Mesodermal cell (in vitro differentiated cells): ENCODE measurements at regions not wholly inside any gene's neighbourhood (a gene's known extent, or its start where the extent isn't known, plus 50 kb on each side); places are given as distances from the start of the nearest gene placed in this dataset.

Experiments used
- H3K27ac ChIP-seq: 2 replicates; pipeline ENCODE4 v1.7.0; 2013; ENCODE audit warnings: mild to moderate bottlenecking, low read depth, low read length, moderate library complexity; ENCODE audit not compliant: severe bottlenecking
- H3K36me3 ChIP-seq: 2 replicates; pipeline ENCODE4 v1.7.1; 2013; ENCODE audit warnings: mild to moderate bottlenecking, low read length, moderate library complexity; ENCODE audit not compliant: control insufficient read depth, insufficient read depth
- H3K4me1 ChIP-seq: one replicate; pipeline ENCODE4 v1.7.1; 2013; ENCODE audit warnings: mild to moderate bottlenecking, low read length; ENCODE audit not compliant: insufficient read depth, control insufficient read depth, poor library complexity, severe bottlenecking
- H3K4me3 ChIP-seq: 2 replicates; pipeline ENCODE4 v1.7.0; 2013; ENCODE audit warnings: low read length, control low read depth, mild to moderate bottlenecking; ENCODE audit not compliant: insufficient read depth, poor library complexity, severe bottlenecking; ENCODE audit errors: extremely low read depth
- H3K9me3 ChIP-seq: 2 replicates; pipeline ENCODE4 v1.7.1; 2013; ENCODE audit warnings: mild to moderate bottlenecking, low read length, moderate library complexity; ENCODE audit not compliant: control insufficient read depth
- WGBS, 2 experiments: methylation state at CpG; one replicate each; pipeline ENCODE4 v1.1.5; 2013; ENCODE audit warnings: missing lambda C conversion rate in 2 of 2; ENCODE audit not compliant: insufficient coverage in 2 of 2; 5-methylcytosine and 5-hydroxymethylcytosine counted together

DNA sequence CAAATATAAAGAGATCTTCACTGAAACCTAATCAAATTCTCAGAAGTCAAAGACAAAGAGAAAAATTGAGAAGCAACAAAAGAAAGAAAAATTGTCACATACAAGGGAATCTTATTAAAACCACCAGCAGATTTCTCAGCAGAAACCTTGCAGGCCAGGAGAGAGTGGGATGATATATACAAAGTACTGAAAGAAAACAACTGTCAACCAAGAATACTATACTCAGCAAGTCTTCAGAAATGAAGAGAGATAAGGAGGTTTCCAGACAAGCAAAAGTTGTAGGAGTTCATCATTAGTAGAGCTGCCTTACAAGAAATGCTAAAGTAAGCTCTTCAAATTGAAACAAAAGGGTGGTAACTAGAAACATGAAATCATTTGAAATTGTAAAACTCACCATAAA, 345.6 kb downstream of the MAFB start:
- H3K27ac ChIP-seq = no peak overlapping the region
- H3K36me3 ChIP-seq = no peaks in the 10 kb centered on the region
- H3K4me3 ChIP-seq = no peak overlapping the region

DNA sequence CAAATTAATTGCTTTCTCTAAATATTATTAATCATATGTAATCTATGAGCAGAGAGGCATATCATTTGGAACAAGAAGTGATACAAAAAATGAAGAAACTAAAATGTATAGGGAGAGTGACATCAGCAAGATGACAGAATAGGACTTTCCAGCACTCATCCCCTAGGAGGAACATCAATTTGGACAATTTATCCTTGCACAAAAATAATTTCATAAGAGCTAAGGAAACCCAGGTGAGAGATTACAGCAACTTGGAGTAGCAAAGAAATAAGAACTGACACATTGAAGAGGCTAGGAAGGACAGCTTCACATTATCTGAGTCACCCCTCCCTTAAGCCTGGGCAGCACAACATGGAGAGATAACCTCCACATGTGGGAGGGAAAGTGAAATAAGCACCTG, 347.5 kb downstream of the MAFB start:
- H3K4me3 ChIP-seq = no peak overlapping the region
- H3K4me1 ChIP-seq = no peaks in the 10 kb centered on the region
- H3K27ac ChIP-seq = no peak overlapping the region
- no peaks in the 10 kb centered on the region for H3K36me3 ChIP-seq
- peaks cover 6% of the 10 kb centered on the region for H3K9me3 ChIP-seq

More for the DNA sequence above, 345.6 kb downstream of the MAFB start:
- no peaks in the 10 kb centered on the region for H3K4me1 ChIP-seq
- peaks cover 6% of the 10 kb centered on the region for H3K9me3 ChIP-seq

DNA sequence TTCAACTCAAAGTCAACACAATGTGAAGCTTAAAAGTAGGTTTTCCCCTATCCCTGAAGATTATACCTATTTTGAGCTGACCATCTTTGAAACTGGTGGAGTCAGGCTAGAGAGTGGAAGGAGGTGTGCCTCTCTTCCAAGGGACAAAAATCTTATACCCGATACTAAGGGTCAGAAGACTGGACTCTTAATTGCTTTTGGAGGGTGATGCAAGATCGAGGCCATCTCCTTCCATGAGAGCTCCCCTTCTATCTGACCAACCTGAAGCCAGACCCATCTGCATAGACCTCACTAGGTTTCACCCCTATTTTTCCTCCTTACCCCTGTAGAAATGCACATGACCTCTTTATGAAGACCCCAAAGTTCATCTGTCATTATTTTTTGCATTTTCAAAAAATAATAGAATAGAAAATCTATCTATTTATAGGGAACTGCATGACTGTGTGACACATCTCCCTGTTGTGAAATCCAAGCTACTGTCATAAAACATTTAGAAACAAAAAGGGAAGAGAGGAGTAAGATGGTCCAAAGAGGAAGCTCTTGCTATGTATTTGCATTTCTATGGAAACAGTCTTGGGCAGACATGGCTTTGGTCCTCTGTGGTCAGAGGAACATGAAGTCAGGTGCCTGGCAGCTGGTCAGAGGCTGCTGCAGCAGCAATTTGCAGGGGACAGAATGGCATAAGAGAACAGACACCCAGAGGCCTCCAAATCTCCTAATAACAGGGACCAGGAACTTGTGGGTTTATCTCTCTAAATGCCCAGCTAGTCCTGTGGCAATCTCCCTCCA, 349.2 kb downstream of the MAFB start:
- H3K27ac ChIP-seq = no peak overlapping the region
- 80% methylated on average over 1 of the region's 2 CpGs; no CpG with 5 or more reads in 1 of the 2 experiments for WGBS, 2 experiments
- peaks cover 6% of the 10 kb centered on the region for H3K9me3 ChIP-seq
- H3K4me3 ChIP-seq = no peak overlapping the region
- H3K36me3 ChIP-seq = no peaks in the 10 kb centered on the region
- no peaks in the 10 kb centered on the region for H3K4me1 ChIP-seq

GRCh38 chr20:40336533-40336932, 352.5 kb downstream of the MAFB start:
- H3K4me3 ChIP-seq = no peak overlapping the region
- H3K4me1 ChIP-seq = no peaks in the 10 kb centered on the region
- no peaks in the 10 kb centered on the region for H3K9me3 ChIP-seq
- WGBS, 2 experiments = 80 to 100% methylated on average over 1 of the region's 1 CpG
- H3K27ac ChIP-seq = no peak overlapping the region
- H3K36me3 ChIP-seq = no peaks in the 10 kb centered on the region

GRCh38 chr20:40335901-40336351, 353.1 kb downstream of the MAFB start:
- WGBS, 2 experiments = 74 to 79% methylated on average over 1 to 2 of the region's 3 CpGs
- Histone ChIP-seq H3K27ac (no peak overlapping the region), H3K9me3 (no peaks in the 10 kb centered on the region), H3K36me3 (no peaks in the 10 kb centered on the region), H3K4me1 (no peaks in the 10 kb centered on the region), H3K4me3 (no peak overlapping the region)

- Histone ChIP-seq H3K4me3 (no peak overlapping the region), H3K27ac (no peak overlapping the region), H3K9me3 (no peaks in the 10 kb centered on the region), H3K4me1 (no peaks in the 10 kb centered on the region), H3K36me3 (no peaks in the 10 kb centered on the region)
- WGBS, 2 experiments = 86% methylated on average over 1 of the region's 6 CpGs; no CpG with 5 or more reads in 1 of the 2 experiments
Measured at GRCh38 chr20:40335437-40335836, 353.6 kb downstream of the MAFB start.

DNA sequence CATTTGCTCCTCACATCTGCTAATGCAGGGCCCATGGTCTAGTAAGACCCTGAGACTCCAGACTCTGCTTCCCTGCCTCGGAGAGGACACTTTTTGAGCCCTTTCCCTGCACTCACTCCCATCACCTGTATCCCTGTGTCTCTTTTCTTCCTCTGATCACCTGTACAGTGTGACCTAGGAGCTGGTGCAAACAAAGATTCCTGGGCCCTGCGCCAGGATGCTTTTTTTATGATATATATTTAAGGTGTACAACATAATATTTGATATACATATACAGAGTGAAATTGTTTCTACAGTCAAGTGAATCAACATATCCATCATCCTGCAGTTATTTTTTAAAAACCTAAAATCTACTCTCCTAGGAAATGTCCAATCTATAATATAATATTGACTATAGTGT, 355.4 kb downstream of the MAFB start:
- Histone ChIP-seq H3K36me3 (no peaks in the 10 kb centered on the region), H3K9me3 (no peaks in the 10 kb centered on the region), H3K4me1 (no peaks in the 10 kb centered on the region), H3K4me3 (no peak overlapping the region), H3K27ac (no peak overlapping the region)
- WGBS, 2 experiments = 82 to 88% methylated on average over 1 of the region's 2 CpGs

DNA sequence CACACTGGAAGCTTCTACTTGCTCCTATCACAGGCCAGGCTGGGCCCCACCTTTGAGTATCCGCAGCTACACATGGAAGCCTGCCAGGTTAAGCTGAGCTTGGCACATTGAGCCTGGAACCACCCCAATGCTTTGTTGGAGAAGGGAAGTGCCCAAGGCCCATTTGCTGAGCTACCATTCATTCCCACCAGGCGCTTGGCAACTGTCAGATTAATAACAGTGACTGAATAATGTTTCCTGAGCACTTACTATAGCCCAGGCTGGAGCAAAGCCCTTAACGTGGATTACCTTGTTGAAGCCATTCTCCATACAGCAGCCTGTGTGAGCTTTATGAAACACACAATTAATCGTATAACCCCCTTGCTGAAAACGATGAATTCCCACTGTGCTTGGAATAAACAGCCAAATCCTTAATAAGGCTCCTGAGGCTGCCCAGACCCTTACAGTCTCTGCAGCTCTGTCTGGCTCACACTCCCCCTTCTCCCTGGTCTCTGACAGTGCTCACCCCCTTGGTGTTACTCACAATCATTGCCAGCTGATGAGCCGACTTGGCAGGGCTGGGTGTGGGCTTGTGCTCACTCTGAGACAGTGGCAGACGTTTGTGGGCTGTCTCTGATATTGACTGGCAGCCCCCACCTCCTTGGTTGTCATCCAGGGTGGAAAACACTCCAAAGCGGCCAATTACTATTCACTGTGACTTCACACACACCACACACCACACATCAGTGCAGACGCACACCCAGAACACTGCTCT, 357.1 kb downstream of the MAFB start:
- Histone ChIP-seq H3K4me1 (no peaks in the 10 kb centered on the region), H3K4me3 (no peak overlapping the region), H3K27ac (no peak overlapping the region), H3K9me3 (no peaks in the 10 kb centered on the region), H3K36me3 (no peaks in the 10 kb centered on the region)
- 84 to 95% methylated on average over 7 of the region's 9 CpGs for WGBS, 2 experiments

- Histone ChIP-seq H3K4me1 (no peaks in the 10 kb centered on the region), H3K9me3 (no peaks in the 10 kb centered on the region), H3K27ac (no peak overlapping the region), H3K36me3 (no peaks in the 10 kb centered on the region), H3K4me3 (no peak overlapping the region)
- WGBS, 2 experiments = 80 to 89% methylated on average over 3 of the region's 3 CpGs
Measured at GRCh38 chr20:40331249-40331648, 357.8 kb downstream of the MAFB start.

DNA sequence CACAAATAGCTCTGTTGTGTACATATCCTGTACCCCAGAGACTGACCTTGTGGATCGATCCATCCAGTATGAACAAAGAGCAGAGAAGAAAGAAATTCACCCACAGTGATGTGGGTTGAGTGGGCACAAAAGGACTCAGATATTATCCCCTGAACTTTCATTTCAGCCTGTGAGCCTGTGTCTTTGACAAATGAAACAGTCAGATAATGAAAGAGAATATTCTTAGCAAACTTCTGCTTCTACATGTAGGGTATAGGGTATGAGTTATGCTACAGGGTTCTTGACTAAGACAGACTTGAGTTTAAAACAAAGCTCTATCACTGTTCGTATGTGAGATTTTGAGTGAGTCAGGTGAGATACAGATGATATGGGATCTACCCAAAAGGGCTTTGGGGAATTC, 359.7 kb downstream of the MAFB start:
- Histone ChIP-seq H3K4me3 (no peak overlapping the region), H3K9me3 (no peaks in the 10 kb centered on the region), H3K4me1 (no peaks in the 10 kb centered on the region), H3K36me3 (no peaks in the 10 kb centered on the region), H3K27ac (no peak overlapping the region)
- 100% methylated on average over 1 of the region's 2 CpGs; no CpG with 5 or more reads in 1 of the 2 experiments for WGBS, 2 experiments

GRCh38 chr20:40326784-40327183, 362.3 kb downstream of the MAFB start:
- Histone ChIP-seq H3K9me3 (no peaks in the 10 kb centered on the region), H3K4me1 (peaks cover 4% of the 10 kb centered on the region), H3K4me3 (no peak overlapping the region), H3K36me3 (no peaks in the 10 kb centered on the region), H3K27ac (no peak overlapping the region)
- 100% methylated on average over 1 of the region's 3 CpGs; no CpG with 5 or more reads in 1 of the 2 experiments for WGBS, 2 experiments
